Lung microvascular endothelial cell (primary cell): ENCODE measurements at regions not wholly inside any gene's neighbourhood (a gene's known extent, or its start where the extent isn't known, plus 50 kb on each side); places are given as distances from the start of the nearest gene placed in this dataset.
"Not testable (repeated sequence)": the region's sequence is repeated elsewhere in the genome, so short reads cannot be mapped to it uniquely, and the experiment has no call there.

Source experiments
- DNase-seq, 2 donors: peaks; one replicate each; pipeline versions ENCODE4 v3.0.0 to v3.0.0-alpha.2; 2010; ENCODE audit warnings: low read depth in 2 of 2

DNA sequence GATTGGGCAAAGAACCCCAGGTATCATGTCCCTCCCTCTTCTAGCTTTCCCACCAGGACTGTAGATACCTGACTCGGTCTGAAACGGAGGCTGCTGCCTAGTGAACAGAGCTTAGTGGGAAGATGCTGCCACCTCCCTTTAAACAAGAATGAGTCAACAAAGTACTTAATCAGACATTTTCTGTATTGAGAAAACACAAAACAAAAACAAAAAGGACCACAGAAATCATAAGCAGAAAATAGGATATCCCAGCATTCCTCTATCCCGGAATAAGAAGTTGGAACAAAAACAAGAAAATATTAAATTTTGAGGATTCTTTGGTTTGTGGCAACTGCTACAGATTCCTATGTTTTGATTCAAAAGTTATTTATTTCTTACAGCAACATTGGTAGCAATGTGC is 51.7 kb upstream of the COL8A1 start:
- peak in 1 of 2 donors; percentile 2 for DNase-seq

DNA sequence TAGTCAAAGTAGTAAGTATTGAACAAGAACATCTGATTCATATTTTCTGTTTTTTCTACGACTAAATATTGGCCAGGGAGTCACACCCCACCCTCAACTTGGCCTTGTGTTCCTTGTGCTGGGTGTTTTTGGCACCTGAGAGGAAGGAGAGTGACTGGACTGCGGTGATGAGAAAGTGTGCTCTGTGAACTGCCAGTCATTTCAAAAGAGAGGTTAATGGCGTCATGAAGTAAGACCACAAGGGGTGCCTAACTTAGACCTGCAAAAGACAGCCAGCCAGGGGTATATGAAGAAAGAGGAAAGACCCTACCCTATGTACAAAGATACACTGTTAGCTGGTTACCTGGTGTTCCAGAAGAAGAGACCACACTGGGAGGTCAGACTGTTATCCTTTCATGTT is 58.4 kb upstream of the COL8A1 start:
- no peak for DNase-seq

DNA sequence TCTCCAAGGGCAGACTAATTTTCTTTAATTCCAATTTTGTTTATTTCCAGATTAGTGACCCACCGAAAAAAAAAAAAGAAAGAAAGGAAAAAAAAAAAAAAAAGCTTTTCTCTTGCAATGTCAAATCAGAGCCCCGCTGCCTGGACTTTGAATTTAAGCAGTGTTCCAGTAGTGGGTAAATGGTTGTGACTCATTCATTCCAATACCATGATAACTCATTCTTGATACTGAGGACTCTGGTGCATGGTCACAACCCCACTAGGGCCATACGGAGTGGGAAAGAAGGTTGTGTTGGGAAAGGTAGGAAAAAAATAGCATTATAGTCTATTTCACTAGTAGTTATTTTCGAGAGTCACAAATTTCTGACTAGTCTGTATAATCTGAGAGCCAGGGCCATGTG is 59.1 kb upstream of the COL8A1 start:
- peak; percentile 12 to 36 for DNase-seq

DNA sequence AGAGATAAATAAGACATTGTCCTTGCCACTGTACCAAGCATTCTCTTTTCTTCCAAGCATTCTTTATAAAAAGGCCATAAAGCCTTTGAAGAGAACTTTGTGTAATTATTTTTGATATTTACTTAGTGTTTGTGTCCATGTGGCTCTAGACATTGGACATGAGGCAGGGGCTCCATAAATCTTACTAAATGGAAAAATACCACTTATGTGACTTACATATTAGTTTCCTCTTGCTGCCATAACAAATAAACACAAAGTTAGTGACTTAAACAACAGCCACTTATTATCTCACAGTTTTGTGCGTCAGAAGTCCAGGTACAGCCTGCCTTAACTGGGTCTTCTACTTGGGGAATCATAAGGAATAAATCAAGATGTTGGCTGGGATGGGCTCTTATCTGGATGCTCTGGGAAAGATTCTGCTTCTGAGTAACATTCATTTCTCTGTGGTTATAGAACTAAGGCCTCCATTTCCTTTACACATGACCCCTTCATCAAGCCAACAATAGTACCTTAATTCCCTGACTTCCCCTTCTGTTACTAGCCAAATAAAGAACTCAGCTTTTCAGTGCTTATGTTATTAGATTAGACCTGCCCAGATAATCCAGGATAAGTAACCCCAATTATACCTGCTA is 59.9 kb upstream of the COL8A1 start:
- peak; percentile 62 to 79 for DNase-seq

DNA sequence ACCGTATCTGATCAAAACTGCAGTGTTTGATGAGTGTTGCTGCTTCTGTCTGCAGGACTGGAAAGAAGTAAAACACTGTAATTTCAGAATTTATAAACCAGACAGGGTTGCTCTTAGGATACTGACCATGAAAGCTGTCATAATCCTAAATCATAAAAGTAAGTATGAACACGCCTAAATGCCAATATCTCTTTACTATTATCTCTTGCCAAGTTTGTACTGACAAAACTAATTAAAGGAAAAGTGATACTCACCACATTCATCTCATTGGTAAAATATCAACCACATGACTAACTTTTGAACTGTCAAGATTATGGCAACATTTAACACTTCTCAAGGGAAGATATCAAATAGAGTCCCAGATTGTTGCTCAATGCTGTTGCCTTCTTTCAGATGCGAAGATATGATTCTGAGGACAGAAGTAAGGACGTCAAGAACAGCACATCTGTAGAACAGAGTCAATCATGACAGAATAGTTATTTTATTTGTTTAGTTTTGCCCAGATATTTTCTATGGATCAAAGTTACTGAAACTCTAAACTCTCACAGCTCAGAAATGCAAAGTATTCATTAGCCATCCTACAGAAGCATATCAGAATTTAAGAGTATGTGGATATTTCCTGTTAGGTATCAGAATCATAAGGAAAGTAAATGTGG is 61.4 kb upstream of the COL8A1 start:
- no peak for DNase-seq

DNA sequence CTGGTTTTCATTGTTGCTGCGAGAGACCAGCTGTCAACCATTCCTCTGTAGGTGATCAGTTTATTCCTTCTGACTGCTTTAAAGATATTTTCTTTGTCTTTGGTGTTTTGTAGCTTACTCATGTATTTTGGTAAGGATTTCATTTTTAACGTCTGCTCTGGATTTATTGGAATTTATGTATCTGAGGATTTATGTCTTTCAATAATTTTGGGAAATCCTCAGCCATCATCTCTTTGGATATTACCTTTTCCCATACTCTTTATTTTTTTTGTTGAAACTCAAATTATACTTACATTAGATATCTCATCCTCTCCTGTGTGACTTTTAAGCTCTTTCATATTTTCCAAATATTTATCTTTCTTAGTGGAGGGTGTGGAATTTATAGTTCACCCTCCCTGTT is 62.7 kb upstream of the COL8A1 start:
- no peak for DNase-seq

DNA sequence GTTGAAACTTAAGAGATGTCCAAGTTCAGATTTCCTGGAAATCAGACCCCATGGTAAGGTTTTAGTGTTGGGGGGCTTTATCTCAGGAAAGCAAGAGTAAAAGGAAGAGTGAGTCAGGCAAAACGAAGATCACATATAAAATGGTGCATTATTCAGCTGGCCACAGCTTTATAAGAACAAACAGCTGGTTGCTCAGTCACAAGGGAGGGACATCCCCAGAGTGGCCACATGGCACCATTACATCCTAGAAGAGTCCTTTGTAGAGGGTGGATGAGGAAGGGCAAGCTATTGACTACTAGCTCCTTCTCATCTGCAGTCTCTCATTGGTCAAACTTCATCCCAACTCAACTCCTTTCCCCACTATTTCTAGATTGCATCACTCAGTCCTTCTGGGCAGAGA is 68.3 kb upstream of the COL8A1 start:
- DNase-seq = no peak

DNA sequence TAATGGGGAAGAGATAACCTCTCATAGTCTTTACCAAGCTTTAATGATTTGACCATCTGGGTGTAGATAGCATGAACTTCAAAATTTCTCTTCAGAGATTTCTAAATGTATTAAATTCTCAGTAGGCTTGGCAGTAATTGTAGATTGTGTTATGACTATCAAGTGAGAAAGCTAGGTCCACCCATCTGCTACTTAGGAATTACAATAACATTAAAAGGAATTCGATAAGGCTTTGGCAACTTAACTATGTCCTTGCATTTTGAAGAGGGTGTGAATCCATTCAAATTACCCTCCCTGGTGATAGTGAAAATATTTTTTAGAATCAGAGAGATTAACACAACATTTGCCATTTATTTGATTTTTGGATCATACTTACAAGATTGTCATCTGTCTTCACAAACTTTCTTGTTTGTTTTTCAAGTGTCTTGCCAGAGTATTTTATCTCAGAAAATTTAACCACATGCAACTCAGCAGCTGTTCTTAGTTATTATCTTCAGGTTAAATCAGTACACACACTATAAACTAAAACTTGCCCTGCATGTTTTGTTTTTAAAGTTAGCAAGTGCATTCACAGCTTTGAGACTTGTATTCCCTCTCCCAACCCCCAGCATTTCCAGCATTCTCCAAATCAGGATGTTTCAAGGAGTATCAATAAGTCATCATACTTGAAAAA is 69.6 kb upstream of the COL8A1 start:
- no peak for DNase-seq

DNA sequence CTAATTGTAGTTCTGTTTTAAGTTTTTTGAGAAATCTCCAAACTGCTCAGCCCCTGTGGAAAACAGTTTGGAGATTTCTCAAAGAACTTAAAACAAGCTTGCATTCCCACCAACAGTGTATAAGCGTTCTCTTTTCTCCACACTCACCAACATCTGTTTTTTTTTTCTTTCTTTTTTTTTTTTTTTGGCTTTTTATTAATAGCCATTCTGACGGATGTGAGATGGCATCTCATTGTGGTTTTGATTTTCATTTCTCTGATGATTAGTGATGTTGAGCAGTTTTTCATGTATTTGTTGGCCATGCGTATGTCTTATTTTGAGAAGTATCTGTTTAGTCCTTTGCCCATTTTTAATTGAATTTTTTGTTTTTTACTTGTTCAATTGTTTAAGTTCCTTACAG is 73.1 kb upstream of the COL8A1 start:
- DNase-seq = no peak

DNA sequence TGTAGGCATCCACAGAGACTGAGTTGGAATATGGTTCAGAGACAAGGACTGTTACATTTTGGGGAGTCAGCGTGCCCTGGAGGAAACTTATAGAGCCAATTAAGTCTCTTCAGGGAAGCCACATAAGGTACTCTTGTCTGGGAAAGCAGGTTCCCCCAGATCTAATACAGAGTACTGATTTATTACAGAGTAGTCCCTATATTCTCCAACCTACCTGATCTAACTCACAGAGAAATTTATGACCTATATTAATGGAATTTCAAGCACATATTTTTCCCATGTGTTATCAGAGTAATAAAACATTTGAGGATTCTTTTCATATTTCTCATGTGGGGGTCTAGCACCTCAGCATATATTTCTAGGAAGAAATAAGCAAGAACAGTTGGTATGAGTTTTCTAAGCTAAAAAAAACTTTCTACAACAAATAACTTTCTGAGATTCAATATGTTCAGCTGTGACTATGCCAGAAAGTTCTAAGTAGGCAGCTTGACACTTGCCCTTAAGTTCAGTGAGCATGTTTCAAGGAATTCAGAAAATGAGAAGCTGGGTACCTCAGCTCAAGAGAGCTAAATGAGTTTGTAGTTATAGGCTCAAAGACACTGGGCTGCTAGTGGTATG is 75.3 kb upstream of the COL8A1 start:
- no peak for DNase-seq

DNA sequence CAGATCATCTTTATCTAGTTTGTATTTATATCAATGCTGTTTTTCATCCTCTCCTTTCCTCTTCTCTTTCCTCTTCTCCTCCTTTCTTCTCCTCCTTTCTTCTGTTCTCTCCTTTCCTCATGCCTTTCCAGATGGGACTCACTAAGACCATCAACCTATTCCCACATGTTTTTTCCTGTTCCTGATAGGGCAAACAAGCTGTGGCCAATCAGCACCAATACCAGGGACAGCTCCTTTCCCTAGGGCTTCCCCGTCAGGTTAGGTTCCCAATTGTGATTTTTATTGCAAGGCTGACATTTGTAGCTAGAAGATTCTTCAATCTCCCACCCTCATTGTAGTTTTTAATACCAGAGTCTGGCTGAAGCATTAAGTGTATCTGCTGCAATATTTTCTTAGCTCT is 76.3 kb upstream of the COL8A1 start:
- DNase-seq = peak; percentile 45 to 55

DNA sequence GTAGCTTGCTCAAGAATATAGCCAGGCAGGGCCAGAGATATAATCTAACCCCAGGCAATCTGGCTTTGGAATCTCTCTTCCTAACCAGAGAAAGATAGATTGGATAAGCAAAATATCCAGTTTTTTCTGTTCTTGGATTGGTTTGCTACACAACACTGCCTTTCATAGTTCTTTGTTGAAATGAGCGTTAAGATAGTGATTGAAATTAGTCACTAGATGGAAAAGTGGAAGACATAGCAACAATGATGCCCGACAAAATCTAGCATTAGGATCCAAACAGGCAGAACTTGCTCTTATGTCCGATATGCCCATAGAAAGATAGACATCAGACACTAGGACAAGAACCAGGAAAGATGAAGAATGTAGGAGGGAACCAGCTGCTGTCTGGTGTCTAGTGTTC is 77.3 kb upstream of the COL8A1 start:
- DNase-seq = no peak

DNA sequence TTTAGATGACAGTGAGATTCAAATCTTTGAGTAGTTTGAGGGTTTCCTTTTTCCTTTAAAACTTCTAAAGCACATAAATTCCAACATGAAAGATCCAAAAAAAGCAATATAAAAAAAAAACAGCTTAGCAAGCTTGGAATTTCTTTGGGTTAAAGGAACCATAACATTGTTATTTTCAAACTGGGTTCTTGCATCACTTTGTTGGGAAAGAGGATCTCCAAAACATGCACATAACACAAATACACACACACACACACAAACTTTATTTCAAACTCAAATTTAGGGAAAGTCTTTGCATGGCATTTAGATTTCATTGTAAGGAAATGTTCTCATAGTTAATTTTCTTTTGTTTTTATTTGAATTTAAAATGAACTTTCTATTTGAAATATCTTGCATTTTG is 79.2 kb upstream of the COL8A1 start:
- no peak for DNase-seq

DNA sequence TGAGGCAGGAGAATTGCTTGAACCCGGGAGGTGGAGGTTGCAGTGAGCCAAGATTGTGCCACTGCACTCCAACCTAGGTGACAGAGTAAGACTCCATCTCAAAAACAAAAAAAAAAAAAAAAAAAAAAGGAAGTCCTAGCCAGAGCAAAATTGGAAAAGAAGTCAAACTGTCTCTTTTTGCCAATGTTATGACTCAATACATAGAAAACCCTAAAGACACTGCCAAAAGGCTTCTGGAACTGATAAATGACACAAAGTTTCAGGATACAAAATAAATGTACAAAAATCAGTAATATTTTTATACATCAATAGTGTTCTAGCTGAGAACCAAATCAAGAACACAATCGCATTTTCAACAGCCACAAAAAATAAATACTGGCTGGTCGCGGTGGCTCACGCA is 82.5 kb upstream of the COL8A1 start:
- not testable (repeated sequence) for DNase-seq

DNA sequence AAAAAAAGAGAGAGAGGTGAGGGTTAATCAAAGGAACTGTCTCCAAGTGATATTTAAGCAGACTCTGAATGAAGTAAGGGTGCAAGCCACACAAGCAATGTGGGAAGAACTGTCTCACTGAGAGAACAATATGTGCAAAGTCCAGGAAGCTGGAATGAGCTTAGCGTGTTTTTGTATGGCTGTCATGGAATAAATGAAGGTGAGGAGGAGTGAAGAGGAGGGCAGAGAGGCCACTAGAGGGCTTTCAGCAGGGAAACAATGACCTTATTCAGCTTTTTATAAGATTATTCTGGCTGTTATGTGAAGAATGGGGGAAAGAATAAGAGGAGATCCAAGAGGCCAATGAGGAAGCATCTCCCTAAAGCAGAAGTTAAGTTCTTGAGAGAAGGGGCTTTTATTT is 86.9 kb upstream of the COL8A1 start:
- peak in 1 of 2 donors; percentile 40 for DNase-seq

DNA sequence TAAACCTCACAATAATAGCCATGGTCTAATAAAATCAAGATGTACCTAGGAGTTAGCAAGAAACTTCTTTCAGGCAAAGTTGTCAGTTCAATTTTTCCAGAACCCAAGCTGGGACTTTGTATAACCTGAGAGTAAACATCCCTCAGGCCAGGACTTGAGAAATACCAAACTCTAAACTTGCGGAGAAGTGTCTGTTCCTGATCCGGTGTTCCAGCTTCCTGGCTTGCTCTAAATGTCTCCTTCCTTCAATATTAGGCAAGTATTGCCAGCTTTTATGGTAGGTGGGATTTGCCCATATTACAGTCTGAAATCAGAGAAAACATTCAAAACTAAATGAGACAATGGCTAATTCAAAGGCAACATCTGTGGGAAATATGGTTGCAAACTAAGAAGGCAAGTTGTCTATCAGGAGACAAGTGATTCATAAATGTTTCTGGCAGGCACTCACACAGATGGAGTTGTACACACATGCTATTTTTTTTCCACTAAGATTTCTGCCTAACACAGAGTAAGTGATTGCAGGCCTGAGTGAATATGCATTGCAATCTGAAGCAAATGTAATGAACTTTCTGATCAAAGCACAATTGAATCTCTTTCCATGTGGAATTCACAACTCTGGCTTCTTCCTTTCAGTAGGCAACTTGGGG is 88.3 kb upstream of the COL8A1 start:
- DNase-seq = peak in 1 of 2 donors; percentile 84

DNA sequence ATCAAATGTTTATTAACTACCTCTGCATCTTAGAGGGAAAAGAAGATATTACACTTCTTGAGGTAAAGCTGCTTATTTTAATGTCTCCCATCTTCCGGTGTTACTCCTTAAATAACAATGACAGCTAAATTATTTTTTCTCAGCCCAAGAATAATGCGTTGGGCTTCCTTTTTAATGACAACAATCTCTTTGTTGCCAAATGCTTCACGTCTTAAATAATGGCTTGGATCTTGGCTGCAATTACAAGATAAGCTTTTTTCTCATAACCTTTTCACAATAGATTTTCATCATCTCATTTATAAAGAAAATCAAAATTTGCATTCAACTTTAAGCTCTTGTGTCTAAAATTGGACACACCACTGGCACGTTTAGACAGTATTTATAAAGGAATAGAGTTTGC is 89.2 kb upstream of the COL8A1 start:
- peak in 1 of 2 donors; percentile 91 for DNase-seq

DNA sequence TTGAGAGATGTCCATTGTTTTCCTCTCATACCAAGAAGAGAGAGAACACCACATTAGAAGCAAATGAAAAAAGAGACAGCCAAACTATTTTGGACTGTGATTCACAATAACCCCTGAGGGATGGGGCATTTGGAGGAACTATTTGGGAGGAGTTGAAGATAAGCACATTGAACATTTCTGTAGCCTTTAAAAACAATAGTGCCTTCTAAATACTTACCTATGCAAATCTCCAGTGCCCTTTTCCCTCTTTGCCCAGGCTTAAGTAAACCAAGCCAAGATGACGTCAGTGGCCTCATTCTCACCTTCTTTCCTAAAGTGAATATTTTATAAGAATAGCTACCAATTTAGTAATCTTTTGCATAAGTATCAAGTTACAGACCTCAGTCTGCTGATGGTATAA is 89.7 kb upstream of the COL8A1 start:
- peak in 1 of 2 donors; percentile 71 for DNase-seq

DNA sequence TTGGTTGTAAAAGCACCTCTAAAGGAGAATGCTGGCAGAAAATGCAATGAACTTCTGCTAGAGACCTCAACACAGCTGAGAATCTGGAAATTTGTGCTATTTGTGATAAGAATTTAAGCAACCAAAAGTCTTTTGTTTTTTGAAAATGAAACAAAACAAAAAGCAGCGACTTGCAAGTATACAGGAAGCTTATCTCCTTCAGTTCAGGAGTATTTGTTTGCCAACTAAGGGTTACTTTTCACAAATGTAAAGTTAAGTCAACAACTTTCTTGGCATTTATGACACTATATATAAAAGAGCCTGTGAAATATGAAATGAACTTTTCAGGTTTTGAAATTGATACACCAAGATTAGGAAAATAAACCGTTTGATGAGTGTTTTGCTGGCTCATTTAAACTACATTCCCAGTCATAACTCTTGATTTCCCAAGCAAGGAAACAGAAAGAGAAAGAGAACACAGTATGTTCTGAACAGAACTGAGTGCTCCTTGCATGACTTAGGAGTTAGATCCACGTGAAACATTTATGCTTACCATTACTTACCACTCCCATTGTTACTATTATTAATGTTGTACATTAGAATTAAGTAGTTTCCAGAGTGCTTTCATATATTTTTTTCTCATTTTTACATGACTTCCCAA is 92.3 kb upstream of the COL8A1 start:
- peak in 1 of 2 donors; percentile 73 for DNase-seq

DNA sequence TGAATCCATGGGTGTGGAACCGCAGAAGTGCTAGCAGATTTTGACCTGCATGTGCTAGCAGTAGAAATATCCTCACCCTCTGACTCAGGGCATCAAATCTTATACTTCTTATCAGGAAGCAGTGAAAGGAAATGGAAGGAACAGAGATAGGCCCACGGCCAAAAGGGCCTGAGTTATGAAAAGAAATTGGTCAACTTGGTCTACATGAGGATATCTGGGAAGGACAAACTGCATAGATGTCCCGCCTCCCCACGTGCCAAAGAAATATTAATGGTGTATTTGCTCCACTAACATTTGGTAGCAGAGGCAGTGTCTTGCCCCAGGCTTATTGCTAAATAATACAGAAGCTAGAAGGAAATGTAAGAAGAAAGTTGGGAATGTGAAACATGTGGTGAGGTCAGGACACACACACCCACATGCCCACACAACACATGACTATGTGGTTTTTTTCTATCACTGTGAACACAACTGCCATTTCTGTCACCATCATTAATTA is 93.6 kb upstream of the COL8A1 start:
- DNase-seq = peak; percentile 23 to 89

DNA sequence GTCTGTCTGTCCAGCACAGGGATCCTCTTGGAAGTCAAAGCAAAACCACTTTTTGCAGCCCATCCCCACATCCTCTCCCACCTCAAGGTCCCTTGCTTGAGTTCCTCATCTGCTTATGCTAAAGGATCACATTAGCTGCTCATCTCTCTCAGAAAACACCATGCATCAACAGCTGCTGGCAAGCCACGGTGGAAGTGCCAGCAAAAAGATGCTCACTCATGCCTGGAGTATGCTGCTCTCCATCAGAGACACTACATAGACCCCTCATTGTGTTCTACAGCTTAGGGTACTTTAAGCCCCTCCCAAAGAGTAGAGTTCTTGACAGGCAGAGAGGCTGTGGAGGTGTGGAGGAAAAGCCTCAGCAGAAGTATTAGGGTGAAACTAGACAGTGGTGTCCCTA is 94.6 kb upstream of the COL8A1 start:
- no peak for DNase-seq
